ENCODE measurements at regions not wholly inside any gene's neighbourhood (a gene's known extent, or its start where the extent isn't known, plus 50 kb on each side); places are given as distances from the start of the nearest gene placed in this dataset.

GRCh38 chr3:104734627-104735026 lies 632.1 kb upstream of the ALCAM start:
- no peak for ATAC-seq
- Mint-ChIP-seq H3K4me3 (no peak overlapping the region), H3K36me3 (no peaks in the 10 kb centered on the region), H3K9me3 (no peaks in the 10 kb centered on the region), H3K27ac (no peak overlapping the region), H3K27me3 (no peaks in the 10 kb centered on the region), H3K4me1 (no peaks in the 10 kb centered on the region)

- H3K9me3 Mint-ChIP-seq, result no peaks in the 10 kb centered on the region
- H3K4me3 Mint-ChIP-seq, result no peak overlapping the region
- no peaks in the 10 kb centered on the region for H3K27me3 Mint-ChIP-seq
- no peaks in the 10 kb centered on the region for H3K4me1 Mint-ChIP-seq
- H3K27ac Mint-ChIP-seq, result no peak overlapping the region
- ATAC-seq, result no peak
- H3K36me3 Mint-ChIP-seq, result no peaks in the 10 kb centered on the region
These were observed 631.0 kb upstream of the ALCAM start for GRCh38 chr3:104735691-104736090.

- Mint-ChIP-seq H3K27me3 (no peaks in the 10 kb centered on the region), H3K27ac (no peak overlapping the region), H3K9me3 (no peaks in the 10 kb centered on the region), H3K4me1 (no peaks in the 10 kb centered on the region), H3K4me3 (no peak overlapping the region), H3K36me3 (no peaks in the 10 kb centered on the region)
- ATAC-seq, result no peak
These were observed 628.4 kb upstream of the ALCAM start for GRCh38 chr3:104738271-104738670.

- H3K27me3 Mint-ChIP-seq, result no peaks in the 10 kb centered on the region
- H3K36me3 Mint-ChIP-seq, result no peaks in the 10 kb centered on the region
- H3K4me3 Mint-ChIP-seq, result no peak overlapping the region
- no peaks in the 10 kb centered on the region for H3K9me3 Mint-ChIP-seq
- peak; percentile 54 for ATAC-seq
- H3K27ac Mint-ChIP-seq, result no peak overlapping the region
- H3K4me1 Mint-ChIP-seq, result no peaks in the 10 kb centered on the region
These were observed 625.8 kb upstream of the ALCAM start for GRCh38 chr3:104740874-104741379.

GRCh38 chr3:104742044-104742443 lies 624.7 kb upstream of the ALCAM start:
- no peak overlapping the region for H3K4me3 Mint-ChIP-seq
- no peaks in the 10 kb centered on the region for H3K36me3 Mint-ChIP-seq
- ATAC-seq, result no peak

GRCh38 chr3:104745313-104745712 lies 621.4 kb upstream of the ALCAM start:
- Mint-ChIP-seq H3K27me3 (no peaks in the 10 kb centered on the region), H3K4me1 (no peaks in the 10 kb centered on the region), H3K4me3 (no peak overlapping the region), H3K27ac (no peak overlapping the region), H3K36me3 (no peaks in the 10 kb centered on the region), H3K9me3 (no peaks in the 10 kb centered on the region)
- ATAC-seq, result no peak

More at GRCh38 chr3:104742044-104742443, 624.7 kb upstream of the ALCAM start:
- H3K27me3 Mint-ChIP-seq, result no peaks in the 10 kb centered on the region
- H3K27ac Mint-ChIP-seq, result no peak overlapping the region
- H3K4me1 Mint-ChIP-seq, result no peaks in the 10 kb centered on the region
- H3K9me3 Mint-ChIP-seq, result no peaks in the 10 kb centered on the region

GRCh38 chr3:104746056-104746455 lies 620.7 kb upstream of the ALCAM start:
- Mint-ChIP-seq H3K27me3 (no peaks in the 10 kb centered on the region), H3K4me1 (no peaks in the 10 kb centered on the region), H3K36me3 (no peaks in the 10 kb centered on the region), H3K27ac (no peak overlapping the region), H3K4me3 (no peak overlapping the region), H3K9me3 (no peaks in the 10 kb centered on the region)
- ATAC-seq, result no peak

GRCh38 chr3:104750581-104750980 lies 616.1 kb upstream of the ALCAM start:
- Mint-ChIP-seq H3K27ac (no peak overlapping the region), H3K4me1 (no peaks in the 10 kb centered on the region)
- ATAC-seq, result no peak

GRCh38 chr3:104755791-104756190 lies 610.9 kb upstream of the ALCAM start:
- no peaks in the 10 kb centered on the region for H3K4me1 Mint-ChIP-seq
- H3K27me3 Mint-ChIP-seq, result peaks cover 9% of the 10 kb centered on the region
- no peak overlapping the region for H3K4me3 Mint-ChIP-seq
- ATAC-seq, result no peak
- peaks cover 2% of the 10 kb centered on the region for H3K9me3 Mint-ChIP-seq
- H3K27ac Mint-ChIP-seq, result no peak overlapping the region
- no peaks in the 10 kb centered on the region for H3K36me3 Mint-ChIP-seq

More at GRCh38 chr3:104750581-104750980, 616.1 kb upstream of the ALCAM start:
- no peaks in the 10 kb centered on the region for H3K36me3 Mint-ChIP-seq
- no peaks in the 10 kb centered on the region for H3K9me3 Mint-ChIP-seq
- H3K4me3 Mint-ChIP-seq, result no peak overlapping the region
- H3K27me3 Mint-ChIP-seq, result no peaks in the 10 kb centered on the region

- Mint-ChIP-seq H3K36me3 (no peaks in the 10 kb centered on the region), H3K9me3 (no peaks in the 10 kb centered on the region), H3K27ac (no peak overlapping the region), H3K27me3 (peaks cover 9% of the 10 kb centered on the region), H3K4me1 (no peaks in the 10 kb centered on the region), H3K4me3 (no peak overlapping the region)
- ATAC-seq, result no peak
These were observed 603.7 kb upstream of the ALCAM start for GRCh38 chr3:104763007-104763406.

- Mint-ChIP-seq H3K36me3 (no peaks in the 10 kb centered on the region), H3K4me3 (no peak overlapping the region), H3K27me3 (peaks cover 4% of the 10 kb centered on the region), H3K4me1 (no peaks in the 10 kb centered on the region), H3K27ac (no peak overlapping the region), H3K9me3 (no peaks in the 10 kb centered on the region)
- no peak for ATAC-seq
These were observed 602.2 kb upstream of the ALCAM start for GRCh38 chr3:104764496-104764895.

- H3K27ac Mint-ChIP-seq, result no peak overlapping the region
- no peaks in the 10 kb centered on the region for H3K4me1 Mint-ChIP-seq
- H3K4me3 Mint-ChIP-seq, result no peak overlapping the region
- no peak for ATAC-seq
- no peaks in the 10 kb centered on the region for H3K36me3 Mint-ChIP-seq
- H3K27me3 Mint-ChIP-seq, result no peaks in the 10 kb centered on the region
- no peaks in the 10 kb centered on the region for H3K9me3 Mint-ChIP-seq
These were observed 597.8 kb upstream of the ALCAM start for GRCh38 chr3:104768886-104769285.

- ATAC-seq, result no peak
- no peaks in the 10 kb centered on the region for H3K9me3 Mint-ChIP-seq
- H3K4me3 Mint-ChIP-seq, result no peak overlapping the region
- H3K27ac Mint-ChIP-seq, result no peak overlapping the region
- no peaks in the 10 kb centered on the region for H3K27me3 Mint-ChIP-seq
- H3K36me3 Mint-ChIP-seq, result no peaks in the 10 kb centered on the region
- no peaks in the 10 kb centered on the region for H3K4me1 Mint-ChIP-seq
These were observed 587.4 kb upstream of the ALCAM start for GRCh38 chr3:104779324-104779723.

GRCh38 chr3:104781112-104781511 lies 585.6 kb upstream of the ALCAM start:
- no peak overlapping the region for H3K4me3 Mint-ChIP-seq
- no peaks in the 10 kb centered on the region for H3K27me3 Mint-ChIP-seq
- H3K36me3 Mint-ChIP-seq, result no peaks in the 10 kb centered on the region
- no peak overlapping the region for H3K27ac Mint-ChIP-seq
- H3K9me3 Mint-ChIP-seq, result no peaks in the 10 kb centered on the region
- no peaks in the 10 kb centered on the region for H3K4me1 Mint-ChIP-seq
- ATAC-seq, result no peak

- no peak overlapping the region for H3K4me3 Mint-ChIP-seq
- ATAC-seq, result no peak
- H3K4me1 Mint-ChIP-seq, result no peaks in the 10 kb centered on the region
These were observed 580.8 kb upstream of the ALCAM start for GRCh38 chr3:104785947-104786346.

GRCh38 chr3:104787306-104787705 lies 579.4 kb upstream of the ALCAM start:
- Mint-ChIP-seq H3K27ac (no peak overlapping the region), H3K36me3 (no peaks in the 10 kb centered on the region), H3K4me1 (no peaks in the 10 kb centered on the region), H3K4me3 (no peak overlapping the region), H3K27me3 (no peaks in the 10 kb centered on the region), H3K9me3 (no peaks in the 10 kb centered on the region)
- ATAC-seq, result no peak

More at GRCh38 chr3:104785947-104786346, 580.8 kb upstream of the ALCAM start:
- Mint-ChIP-seq H3K36me3 (no peaks in the 10 kb centered on the region), H3K27me3 (no peaks in the 10 kb centered on the region), H3K9me3 (no peaks in the 10 kb centered on the region), H3K27ac (no peak overlapping the region)

- no peaks in the 10 kb centered on the region for H3K27me3 Mint-ChIP-seq
- no peak for ATAC-seq
- H3K4me3 Mint-ChIP-seq, result no peak overlapping the region
- no peaks in the 10 kb centered on the region for H3K9me3 Mint-ChIP-seq
- no peak overlapping the region for H3K27ac Mint-ChIP-seq
- H3K4me1 Mint-ChIP-seq, result no peaks in the 10 kb centered on the region
- H3K36me3 Mint-ChIP-seq, result no peaks in the 10 kb centered on the region
These were observed 577.9 kb upstream of the ALCAM start for GRCh38 chr3:104788807-104789206.
